Fibroblast of villous mesenchyme (primary cell): ENCODE measurements at regions not wholly inside any gene's neighbourhood (a gene's known extent, or its start where the extent isn't known, plus 50 kb on each side); places are given as distances from the start of the nearest gene placed in this dataset.
A peak's percentile ranks its signal among the peaks of the same experiment; 100 is the strongest.

Source experiments
- DNase-seq: peaks from one replicate; pipeline ENCODE4 v3.0.0-alpha.2; 2010; ENCODE audit warnings: low read depth
- H3K4me3 ChIP-seq: 2 replicates; pipeline ENCODE4 v1.5.1; 2011; ENCODE audit warnings: low read depth, mild to moderate bottlenecking, low read length
- CTCF ChIP-seq: IDR thresholded peaks from 2 replicates; pipeline ENCODE4 v1.5.1; 2012; ENCODE audit warnings: low read depth, mild to moderate bottlenecking, low read length; ENCODE audit not compliant: insufficient read depth

- no peak for DNase-seq
- TF ChIP-seq CTCF = no peak
- no peak overlapping the region for H3K4me3 ChIP-seq
These were observed 101.9 kb upstream of the SLC5A9 start for GRCh38 chr1:48120621-48121020.

- TF ChIP-seq CTCF = no peak
- no peak for DNase-seq
- no peak overlapping the region for H3K4me3 ChIP-seq
These were observed 106.7 kb upstream of the SLC5A9 start for GRCh38 chr1:48115835-48116234.

GRCh38 chr1:48114596-48115382 lies 107.7 kb upstream of the SLC5A9 start:
- no peak for TF ChIP-seq CTCF
- DNase-seq = no peak

GRCh38 chr1:48109390-48110013 lies 112.3 kb upstream of the TRABD2B start:
- DNase-seq = peak; percentile 62
- peak; percentile 87 for TF ChIP-seq CTCF
- no peak overlapping the region for H3K4me3 ChIP-seq

More at GRCh38 chr1:48114596-48115382, 107.7 kb upstream of the SLC5A9 start:
- H3K4me3 ChIP-seq = no peak overlapping the region

GRCh38 chr1:48107516-48107915 lies 110.3 kb upstream of the TRABD2B start:
- TF ChIP-seq CTCF = no peak
- DNase-seq = no peak
- H3K4me3 ChIP-seq = no peak overlapping the region

- DNase-seq = no peak
- TF ChIP-seq CTCF = no peak
- no peak overlapping the region for H3K4me3 ChIP-seq
These were observed 108.9 kb upstream of the TRABD2B start for GRCh38 chr1:48106049-48106448.

GRCh38 chr1:48105165-48105564 lies 108.0 kb upstream of the TRABD2B start:
- DNase-seq = peak; percentile 19
- peak; percentile 40 for TF ChIP-seq CTCF
- H3K4me3 ChIP-seq = no peak overlapping the region
